ENCODE measurements at regions not wholly inside any gene's neighbourhood (a gene's known extent, or its start where the extent isn't known, plus 50 kb on each side); places are given as distances from the start of the nearest gene placed in this dataset.

GRCh38 chr2:236345081-236345714 lies 81.0 kb upstream of the ASB18 start:
- TF ChIP-seq CTCF (IDR thresholded peaks at IDR 0.05) (no peak), EZH2 (IDR thresholded peaks at IDR 0.05; ENCODE audit: borderline replicate concordance, insufficient read depth, low read depth, low read length, poor library complexity, severe bottlenecking) (no peak)

All from B cell (primary cell).